ENCODE measurements at regions not wholly inside any gene's neighbourhood (a gene's known extent, or its start where the extent isn't known, plus 50 kb on each side); places are given as distances from the start of the nearest gene placed in this dataset.

GRCh38 chr9:87800456-87800855, 74.5 kb downstream of the CTSL start:
- no peak for DNase-seq (ENCODE audit: low read depth)
- no peak for TF ChIP-seq CTCF (IDR thresholded peaks at IDR 0.05; ENCODE audit: insufficient read depth, low read length, poor library complexity, severe bottlenecking)
- Histone ChIP-seq H3K4me3 (ENCODE audit: low read depth, low read length) (no peak overlapping the region), H3K36me3 (ENCODE audit: control insufficient read depth, insufficient read depth, low read length) (no peaks in the 10 kb centered on the region), H3K27me3 (ENCODE audit: control insufficient read depth, insufficient read depth, low read length) (peaks cover 10% of the 10 kb centered on the region)

GRCh38 chr9:87801013-87801412, 75.1 kb downstream of the CTSL start:
- H3K4me3 ChIP-seq (ENCODE audit: low read depth, low read length) = no peak overlapping the region
- peaks cover 10% of the 10 kb centered on the region for H3K27me3 ChIP-seq (ENCODE audit: control insufficient read depth, insufficient read depth, low read length)
- H3K36me3 ChIP-seq (ENCODE audit: control insufficient read depth, insufficient read depth, low read length) = no peaks in the 10 kb centered on the region
- TF ChIP-seq CTCF (IDR thresholded peaks at IDR 0.05; ENCODE audit: insufficient read depth, low read length, poor library complexity, severe bottlenecking) = no peak
- no peak for DNase-seq (ENCODE audit: low read depth)

- Histone ChIP-seq H3K27me3 (ENCODE audit: control insufficient read depth, insufficient read depth, low read length) (peaks cover 10% of the 10 kb centered on the region), H3K4me3 (ENCODE audit: low read depth, low read length) (no peak overlapping the region), H3K36me3 (ENCODE audit: control insufficient read depth, insufficient read depth, low read length) (no peaks in the 10 kb centered on the region)
- DNase-seq (ENCODE audit: low read depth) = no peak
- TF ChIP-seq CTCF (IDR thresholded peaks at IDR 0.05; ENCODE audit: insufficient read depth, low read length, poor library complexity, severe bottlenecking) = no peak
These were observed 77.2 kb downstream of the CTSL start for GRCh38 chr9:87803166-87803565.

DNA sequence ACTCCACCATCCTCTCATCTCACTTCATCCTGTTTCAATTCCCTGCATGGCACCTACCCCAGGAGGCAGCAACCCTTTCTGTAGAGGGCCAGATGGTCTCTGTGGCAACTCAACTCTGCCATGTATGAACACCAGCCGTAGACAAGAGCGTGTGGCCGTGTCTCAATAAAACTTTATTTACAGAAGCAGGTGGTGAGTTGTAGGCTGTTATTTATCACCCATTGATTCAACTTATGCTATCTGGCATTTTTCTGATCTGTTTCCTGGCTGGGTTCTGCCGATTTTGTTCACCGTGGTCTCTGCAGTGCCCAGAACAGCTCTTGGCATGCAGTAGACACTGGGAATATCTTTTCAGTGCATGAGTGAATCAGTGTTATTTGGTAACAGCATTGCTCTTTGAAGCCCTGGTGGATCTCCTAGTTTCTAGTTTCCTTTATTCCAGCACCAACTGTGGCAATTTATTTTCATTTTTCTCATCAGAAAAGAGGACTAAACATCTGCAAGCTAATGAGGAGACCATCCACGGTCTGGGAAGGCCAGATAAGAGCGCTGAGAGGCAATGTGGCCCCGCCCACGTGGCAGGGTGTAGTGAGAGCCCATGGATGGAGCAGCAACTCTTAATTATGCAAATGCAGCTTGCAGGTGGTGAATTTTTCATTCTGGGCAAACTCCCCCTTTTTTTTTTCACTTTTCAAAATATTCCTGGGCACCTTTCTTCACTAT, 77.9 kb downstream of the CTSL start:
- DNase-seq (ENCODE audit: low read depth) = no peak
- Histone ChIP-seq H3K36me3 (ENCODE audit: control insufficient read depth, insufficient read depth, low read length) (no peaks in the 10 kb centered on the region), H3K27me3 (ENCODE audit: control insufficient read depth, insufficient read depth, low read length) (peaks cover 10% of the 10 kb centered on the region), H3K4me3 (ENCODE audit: low read depth, low read length) (no peak overlapping the region)
- TF ChIP-seq CTCF (IDR thresholded peaks at IDR 0.05; ENCODE audit: insufficient read depth, low read length, poor library complexity, severe bottlenecking) = no peak

DNA sequence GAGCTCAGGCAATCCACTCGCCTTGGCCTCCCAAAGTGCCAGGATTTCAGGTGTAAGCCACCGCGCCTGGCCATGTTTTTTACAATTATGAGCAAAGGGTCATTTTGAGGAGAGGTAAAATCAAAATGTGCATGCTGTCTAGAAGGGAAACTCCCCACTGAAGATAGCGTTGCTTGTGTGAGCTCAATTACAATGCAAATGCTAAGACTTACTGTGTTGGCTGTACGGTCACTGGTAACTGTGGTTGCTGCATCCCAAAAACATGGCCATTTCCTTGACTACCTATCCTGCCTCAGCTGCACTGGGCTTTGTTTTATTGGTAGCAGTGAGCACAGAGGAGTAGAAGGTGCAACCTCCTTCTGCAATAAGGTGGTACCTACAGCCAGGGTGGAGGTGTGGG, 77.4 kb upstream of the SPATA31E1 start:
- TF ChIP-seq CTCF (IDR thresholded peaks at IDR 0.05; ENCODE audit: insufficient read depth, low read length, poor library complexity, severe bottlenecking) = no peak
- DNase-seq (ENCODE audit: low read depth) = no peak
- Histone ChIP-seq H3K36me3 (ENCODE audit: control insufficient read depth, insufficient read depth, low read length) (no peaks in the 10 kb centered on the region), H3K27me3 (ENCODE audit: control insufficient read depth, insufficient read depth, low read length) (peaks cover 5% of the 10 kb centered on the region), H3K4me3 (ENCODE audit: low read depth, low read length) (no peak overlapping the region)

DNA sequence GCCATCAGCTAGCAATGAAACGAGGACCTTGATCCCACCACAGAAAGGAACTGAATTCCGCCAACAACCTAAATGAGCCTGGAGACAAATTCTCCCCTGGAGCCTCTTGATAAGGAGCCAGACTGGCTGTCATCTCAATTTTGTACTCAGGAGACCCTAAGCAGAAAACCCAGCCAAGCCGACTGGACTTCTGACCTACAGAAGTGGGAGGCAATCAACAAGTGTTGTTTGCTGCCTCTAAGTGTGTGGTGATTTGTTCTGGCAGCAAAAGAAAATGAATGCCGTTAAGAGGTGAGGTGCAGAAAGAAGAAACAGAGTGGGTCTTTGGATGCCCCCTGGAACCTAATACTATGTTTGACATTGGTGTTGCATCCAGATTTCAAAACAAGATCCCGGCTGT, 72.7 kb upstream of the SPATA31E1 start:
- no peak for TF ChIP-seq CTCF (IDR thresholded peaks at IDR 0.05; ENCODE audit: insufficient read depth, low read length, poor library complexity, severe bottlenecking)
- Histone ChIP-seq H3K27me3 (ENCODE audit: control insufficient read depth, insufficient read depth, low read length) (no peaks in the 10 kb centered on the region), H3K36me3 (ENCODE audit: control insufficient read depth, insufficient read depth, low read length) (no peaks in the 10 kb centered on the region), H3K4me3 (ENCODE audit: low read depth, low read length) (no peak overlapping the region)
- DNase-seq (ENCODE audit: low read depth) = no peak

All from kidney epithelial cell (primary cell).